Liver (tissue), 3 donors: ENCODE measurements at regions not wholly inside any gene's neighbourhood (a gene's known extent, or its start where the extent isn't known, plus 50 kb on each side); places are given as distances from the start of the nearest gene placed in this dataset.

Source experiments
- RAD21 ChIP-seq, 2 donors: IDR thresholded peaks; 2 replicates each; pipeline ENCODE4 v1.6.1; 2016; ENCODE audit warnings: antibody characterized with exemption in 2 of 2, mild to moderate bottlenecking in 2 of 2
- SP1 ChIP-seq: IDR thresholded peaks from 2 replicates; pipeline ENCODE4 v1.6.1; 2018; ENCODE audit warnings: antibody characterized with exemption, mild to moderate bottlenecking
- TF ChIP-seq, protein P1 (sequence below): IDR thresholded peaks from 2 replicates; pipeline ENCODE4 v1.6.1; 2016; ENCODE audit warnings: antibody characterized with exemption, mild to moderate bottlenecking
- TF ChIP-seq, protein P2 (sequence below): fragments of 150-350 bp; IDR thresholded peaks from 2 replicates; pipeline ENCODE4 v1.5.1; 2017; ENCODE audit warnings: improper control_type of control experiment, low read depth, low read length; ENCODE audit not compliant: missing input control
- donor health status: healthy.
- donor health status: healthy.

DNA sequence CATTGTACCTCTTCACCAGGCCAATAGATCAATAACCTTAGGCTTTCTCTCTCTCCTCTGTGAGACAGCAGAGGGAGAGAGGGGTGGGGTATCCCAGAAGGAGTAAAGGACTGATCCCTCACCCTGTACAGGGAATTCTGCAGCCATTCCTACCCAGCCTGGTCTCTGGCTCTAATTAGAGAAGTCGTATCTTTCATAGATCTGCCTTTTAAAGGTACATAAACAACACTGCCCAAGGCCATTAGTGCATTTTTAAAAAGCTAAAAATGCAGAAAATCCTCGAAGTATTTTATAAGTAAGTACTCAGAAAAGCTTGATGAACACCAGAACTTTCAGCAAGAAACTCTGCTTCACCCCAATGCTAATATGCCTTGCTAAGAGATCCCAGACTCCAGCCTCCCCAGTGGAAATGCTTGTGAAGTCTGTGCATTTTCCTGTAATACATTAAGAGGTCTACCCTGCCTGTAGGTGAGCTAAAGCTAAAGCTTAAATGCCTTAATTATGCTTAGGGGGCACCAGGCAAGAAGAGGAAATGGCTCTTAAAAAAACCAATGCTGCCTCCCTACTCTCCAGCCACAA, 200.0 kb upstream of the ANKRD55 start:
- TF ChIP-seq, protein P1, sequence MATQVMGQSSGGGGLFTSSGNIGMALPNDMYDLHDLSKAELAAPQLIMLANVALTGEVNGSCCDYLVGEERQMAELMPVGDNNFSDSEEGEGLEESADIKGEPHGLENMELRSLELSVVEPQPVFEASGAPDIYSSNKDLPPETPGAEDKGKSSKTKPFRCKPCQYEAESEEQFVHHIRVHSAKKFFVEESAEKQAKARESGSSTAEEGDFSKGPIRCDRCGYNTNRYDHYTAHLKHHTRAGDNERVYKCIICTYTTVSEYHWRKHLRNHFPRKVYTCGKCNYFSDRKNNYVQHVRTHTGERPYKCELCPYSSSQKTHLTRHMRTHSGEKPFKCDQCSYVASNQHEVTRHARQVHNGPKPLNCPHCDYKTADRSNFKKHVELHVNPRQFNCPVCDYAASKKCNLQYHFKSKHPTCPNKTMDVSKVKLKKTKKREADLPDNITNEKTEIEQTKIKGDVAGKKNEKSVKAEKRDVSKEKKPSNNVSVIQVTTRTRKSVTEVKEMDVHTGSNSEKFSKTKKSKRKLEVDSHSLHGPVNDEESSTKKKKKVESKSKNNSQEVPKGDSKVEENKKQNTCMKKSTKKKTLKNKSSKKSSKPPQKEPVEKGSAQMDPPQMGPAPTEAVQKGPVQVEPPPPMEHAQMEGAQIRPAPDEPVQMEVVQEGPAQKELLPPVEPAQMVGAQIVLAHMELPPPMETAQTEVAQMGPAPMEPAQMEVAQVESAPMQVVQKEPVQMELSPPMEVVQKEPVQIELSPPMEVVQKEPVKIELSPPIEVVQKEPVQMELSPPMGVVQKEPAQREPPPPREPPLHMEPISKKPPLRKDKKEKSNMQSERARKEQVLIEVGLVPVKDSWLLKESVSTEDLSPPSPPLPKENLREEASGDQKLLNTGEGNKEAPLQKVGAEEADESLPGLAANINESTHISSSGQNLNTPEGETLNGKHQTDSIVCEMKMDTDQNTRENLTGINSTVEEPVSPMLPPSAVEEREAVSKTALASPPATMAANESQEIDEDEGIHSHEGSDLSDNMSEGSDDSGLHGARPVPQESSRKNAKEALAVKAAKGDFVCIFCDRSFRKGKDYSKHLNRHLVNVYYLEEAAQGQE = no peak
- TF ChIP-seq, protein P2, sequence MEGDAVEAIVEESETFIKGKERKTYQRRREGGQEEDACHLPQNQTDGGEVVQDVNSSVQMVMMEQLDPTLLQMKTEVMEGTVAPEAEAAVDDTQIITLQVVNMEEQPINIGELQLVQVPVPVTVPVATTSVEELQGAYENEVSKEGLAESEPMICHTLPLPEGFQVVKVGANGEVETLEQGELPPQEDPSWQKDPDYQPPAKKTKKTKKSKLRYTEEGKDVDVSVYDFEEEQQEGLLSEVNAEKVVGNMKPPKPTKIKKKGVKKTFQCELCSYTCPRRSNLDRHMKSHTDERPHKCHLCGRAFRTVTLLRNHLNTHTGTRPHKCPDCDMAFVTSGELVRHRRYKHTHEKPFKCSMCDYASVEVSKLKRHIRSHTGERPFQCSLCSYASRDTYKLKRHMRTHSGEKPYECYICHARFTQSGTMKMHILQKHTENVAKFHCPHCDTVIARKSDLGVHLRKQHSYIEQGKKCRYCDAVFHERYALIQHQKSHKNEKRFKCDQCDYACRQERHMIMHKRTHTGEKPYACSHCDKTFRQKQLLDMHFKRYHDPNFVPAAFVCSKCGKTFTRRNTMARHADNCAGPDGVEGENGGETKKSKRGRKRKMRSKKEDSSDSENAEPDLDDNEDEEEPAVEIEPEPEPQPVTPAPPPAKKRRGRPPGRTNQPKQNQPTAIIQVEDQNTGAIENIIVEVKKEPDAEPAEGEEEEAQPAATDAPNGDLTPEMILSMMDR = no peak
- TF ChIP-seq RAD21 (IDR thresholded peaks at IDR 0.05) = no peak
- TF ChIP-seq SP1 = no peak
